ENCODE measurements at regions not wholly inside any gene's neighbourhood (a gene's known extent, or its start where the extent isn't known, plus 50 kb on each side); places are given as distances from the start of the nearest gene placed in this dataset.
"Not testable (repeated sequence)": the region's sequence is repeated elsewhere in the genome, so short reads cannot be mapped to it uniquely, and the experiment has no call there.

GRCh38 chr18:78875778-78876650 is 103.6 kb upstream of the SALL3 start:
- no peak overlapping the region for H3K4me3 ChIP-seq (ENCODE audit: low read length)
- TF ChIP-seq CTCF (conservative IDR thresholded peaks at IDR 0.05; ENCODE audit: low read length) = no peak
- DNase-seq (ENCODE audit: low read depth) = no peak

GRCh38 chr18:78876868-78877267 is 102.8 kb upstream of the SALL3 start:
- no peak overlapping the region for H3K4me3 ChIP-seq (ENCODE audit: low read length)
- no peak for DNase-seq (ENCODE audit: low read depth)
- TF ChIP-seq CTCF (conservative IDR thresholded peaks at IDR 0.05; ENCODE audit: low read length) = no peak

GRCh38 chr18:78878335-78878734 is 101.3 kb upstream of the SALL3 start:
- no peak overlapping the region for H3K4me3 ChIP-seq (ENCODE audit: low read length)
- no peak for TF ChIP-seq CTCF (conservative IDR thresholded peaks at IDR 0.05; ENCODE audit: low read length)
- no peak for DNase-seq (ENCODE audit: low read depth)

GRCh38 chr18:78879072-78879883 is 100.3 kb upstream of the SALL3 start:
- not testable (repeated sequence) for DNase-seq (ENCODE audit: low read depth); H3K4me3 ChIP-seq (ENCODE audit: low read length)
- TF ChIP-seq CTCF (conservative IDR thresholded peaks at IDR 0.05; ENCODE audit: low read length) = peak; percentile 43

- TF ChIP-seq CTCF (conservative IDR thresholded peaks at IDR 0.05; ENCODE audit: low read length) = no peak
- DNase-seq (ENCODE audit: low read depth) = no peak
- H3K4me3 ChIP-seq (ENCODE audit: low read length) = no peak overlapping the region
These were observed 97.0 kb upstream of the SALL3 start for GRCh38 chr18:78882585-78882984.

GRCh38 chr18:78883501-78883900 is 96.1 kb upstream of the SALL3 start:
- TF ChIP-seq CTCF (conservative IDR thresholded peaks at IDR 0.05; ENCODE audit: low read length) = no peak
- no peak for DNase-seq (ENCODE audit: low read depth)
- H3K4me3 ChIP-seq (ENCODE audit: low read length) = no peak overlapping the region

Data from AG10803 (cell line).